Left ventricle myocardium inferior (tissue), 1 donor: ENCODE measurements at regions not wholly inside any gene's neighbourhood (a gene's known extent, or its start where the extent isn't known, plus 50 kb on each side); places are given as distances from the start of the nearest gene placed in this dataset.

Source experiments
- DNase-seq: peaks from one replicate; pipeline ENCODE4 v3.0.0-alpha.2; 2020
- H3K27ac ChIP-seq: fragments of 200-600 bp; replicated peaks from 2 replicates; pipeline ENCODE4 v1.8.0; 2021
- H3K27me3 ChIP-seq: fragments of 200-600 bp; 2 replicates; pipeline ENCODE4 v1.8.0; 2021; ENCODE audit warnings: low read depth
- H3K36me3 ChIP-seq: fragments of 200-600 bp; 2 replicates; pipeline ENCODE4 v1.8.0; 2021
- H3K4me1 ChIP-seq: fragments of 200-600 bp; 2 replicates; pipeline ENCODE4 v1.8.0; 2021
- H3K4me3 ChIP-seq: fragments of 200-600 bp; 2 replicates; pipeline ENCODE4 v1.8.0; 2021; ENCODE audit warnings: mild to moderate bottlenecking, moderate library complexity
- H3K9me3 ChIP-seq: fragments of 200-600 bp; replicated peaks from 2 replicates; pipeline ENCODE4 v1.8.0; 2021
- CTCF ChIP-seq: fragments of 200-600 bp; IDR thresholded peaks from 2 replicates; pipeline ENCODE4 v1.8.0; 2021; ENCODE audit warnings: antibody characterized with exemption, mild to moderate bottlenecking, borderline replicate concordance
- intact Hi-C: fragments of 100-400 bp; cut with micrococcal nuclease; formaldehyde crosslinking; loops from one replicate; pipeline ENCODE4 v1.11.0; 2022
- donor health status: DM: no; HTN: yes; CAD: no; lungs with severe emphysema.

- Histone ChIP-seq H3K9me3 (no peaks in the 10 kb centered on the region), H3K27me3 (no peaks in the 10 kb centered on the region), H3K4me1 (no peaks in the 10 kb centered on the region), H3K36me3 (no peaks in the 10 kb centered on the region), H3K4me3 (no peak overlapping the region), H3K27ac (no peak overlapping the region)
- no peak for DNase-seq
- intact Hi-C loops, result no loop called here
- no peak for TF ChIP-seq CTCF
Observed at GRCh38 chrX:20500171-20500865, 233.6 kb upstream of the RPS6KA3 start.

- Histone ChIP-seq H3K27me3 (no peaks in the 10 kb centered on the region), H3K9me3 (no peaks in the 10 kb centered on the region), H3K4me3 (no peak overlapping the region), H3K36me3 (no peaks in the 10 kb centered on the region), H3K4me1 (no peaks in the 10 kb centered on the region), H3K27ac (no peak overlapping the region)
- no peak for DNase-seq
- no peak for TF ChIP-seq CTCF
- intact Hi-C loops, result no loop called here
Observed at GRCh38 chrX:20499763-20500162, 233.1 kb upstream of the RPS6KA3 start.

DNA sequence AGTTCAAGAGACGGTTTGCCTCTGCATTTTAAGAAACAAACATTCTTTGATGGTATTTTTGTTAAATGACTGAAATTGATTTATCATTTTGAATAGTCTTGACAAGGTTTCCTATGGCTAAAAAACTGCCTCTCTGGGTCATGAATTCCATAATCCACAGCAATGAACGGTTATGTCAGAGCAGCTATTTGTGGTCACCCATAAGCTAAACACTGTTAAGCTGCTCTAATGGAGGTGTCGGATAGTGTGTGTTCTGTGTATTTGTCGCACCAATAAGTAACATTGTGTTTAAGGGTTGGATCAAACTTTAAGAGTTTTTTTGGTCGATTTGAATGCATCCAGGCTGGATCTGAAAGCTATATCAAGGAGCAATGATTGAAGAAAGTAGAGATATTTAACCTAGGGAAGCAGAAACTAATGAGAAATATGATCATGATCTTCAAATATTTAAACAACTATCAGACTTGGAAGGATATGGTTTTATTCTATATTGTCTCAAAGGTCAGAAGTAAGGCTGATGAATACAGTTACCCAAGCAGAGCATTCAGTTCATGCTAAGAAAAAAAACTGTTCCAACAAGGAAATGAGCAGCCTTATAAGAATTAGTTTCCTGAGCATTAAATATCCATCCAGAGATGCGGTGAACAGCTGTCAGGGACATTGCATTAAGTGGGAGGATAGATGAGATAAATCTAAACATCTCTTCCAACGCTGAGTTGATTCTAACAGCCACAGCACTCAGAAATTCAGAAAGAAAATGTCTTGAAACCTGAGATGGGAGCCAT is 232.3 kb upstream of the RPS6KA3 start:
- intact Hi-C loops, result no loop called here
- Histone ChIP-seq H3K4me3 (no peak overlapping the region), H3K27ac (no peak overlapping the region), H3K9me3 (no peaks in the 10 kb centered on the region), H3K27me3 (no peaks in the 10 kb centered on the region), H3K4me1 (no peaks in the 10 kb centered on the region), H3K36me3 (no peaks in the 10 kb centered on the region)
- DNase-seq, result no peak
- no peak for TF ChIP-seq CTCF

GRCh38 chrX:20495575-20495974 is 228.9 kb upstream of the RPS6KA3 start:
- no peak for DNase-seq
- Histone ChIP-seq H3K27me3 (no peaks in the 10 kb centered on the region), H3K9me3 (no peaks in the 10 kb centered on the region), H3K4me1 (no peaks in the 10 kb centered on the region), H3K4me3 (no peak overlapping the region), H3K27ac (no peak overlapping the region), H3K36me3 (no peaks in the 10 kb centered on the region)
- intact Hi-C loops, result no loop called here
- no peak for TF ChIP-seq CTCF

- no peak for TF ChIP-seq CTCF
Observed at GRCh38 chrX:20488473-20488872, 221.8 kb upstream of the RPS6KA3 start.

More at GRCh38 chrX:20488473-20488872, 221.8 kb upstream of the RPS6KA3 start:
- H3K4me1 ChIP-seq, result no peaks in the 10 kb centered on the region
- no peaks in the 10 kb centered on the region for H3K27me3 ChIP-seq
- H3K27ac ChIP-seq, result no peak overlapping the region
- no peak for DNase-seq
- H3K36me3 ChIP-seq, result no peaks in the 10 kb centered on the region
- H3K4me3 ChIP-seq, result no peak overlapping the region
- H3K9me3 ChIP-seq, result no peaks in the 10 kb centered on the region
- intact Hi-C loops, result no loop called here
